Cardiac muscle cell (in vitro differentiated cells and primary cell): ENCODE measurements at regions not wholly inside any gene's neighbourhood (a gene's known extent, or its start where the extent isn't known, plus 50 kb on each side); places are given as distances from the start of the nearest gene placed in this dataset.

Source experiments
- DNase-seq, 2 donors: peaks; one replicate each; pipeline versions ENCODE4 v3.0.0 to v3.0.0-alpha.2; 2010 to 2017; ENCODE audit warnings: low read depth in 1 of 2, low spot score in 1 of 2
- H3K27ac ChIP-seq: fragments of 200-600 bp; sonication (generic); 2 replicates; pipeline ENCODE4 v1.5.1; 2016
- H3K27me3 ChIP-seq: fragments of 200-600 bp; sonication (generic); 2 replicates; pipeline ENCODE4 v1.6.0; 2016; ENCODE audit warnings: control low read depth
- H3K36me3 ChIP-seq: fragments of 200-600 bp; sonication (generic); 2 replicates; pipeline ENCODE4 v1.5.1; 2016; ENCODE audit warnings: control low read depth
- H3K4me1 ChIP-seq: fragments of 200-600 bp; sonication (generic); 2 replicates; pipeline ENCODE4 v1.8.1; 2017; ENCODE audit warnings: low read depth, mild to moderate bottlenecking, mixed run types
- H3K4me3 ChIP-seq: fragments of 200-600 bp; sonication (generic); 2 replicates; pipeline ENCODE4 v1.5.1; 2016; ENCODE audit warnings: mild to moderate bottlenecking
- H3K9me3 ChIP-seq: fragments of 200-600 bp; sonication (generic); 2 replicates; pipeline ENCODE4 v1.5.1; 2017; ENCODE audit warnings: low read depth, mild to moderate bottlenecking, control low read depth
- CTCF ChIP-seq: IDR thresholded peaks from 2 replicates; pipeline ENCODE4 v1.5.1; 2012; ENCODE audit warnings: low read depth, mild to moderate bottlenecking, low read length

- H3K27ac ChIP-seq: no peak overlapping the region
- H3K27me3 ChIP-seq: no peaks in the 10 kb centered on the region
- no peaks in the 10 kb centered on the region for H3K4me1 ChIP-seq
- H3K36me3 ChIP-seq: no peaks in the 10 kb centered on the region
- H3K4me3 ChIP-seq: no peak overlapping the region
- no peak for DNase-seq
- H3K9me3 ChIP-seq: no peaks in the 10 kb centered on the region
- no peak for TF ChIP-seq CTCF
Observed at GRCh38 chrX:46072791-46073190, 472.4 kb downstream of the ZNF674 start.

GRCh38 chrX:46072372-46072771 lies 472.8 kb downstream of the ZNF674 start:
- no peaks in the 10 kb centered on the region for H3K4me1 ChIP-seq
- TF ChIP-seq CTCF: no peak
- no peaks in the 10 kb centered on the region for H3K36me3 ChIP-seq
- H3K9me3 ChIP-seq: no peaks in the 10 kb centered on the region
- H3K4me3 ChIP-seq: no peak overlapping the region
- no peak overlapping the region for H3K27ac ChIP-seq
- no peak for DNase-seq
- H3K27me3 ChIP-seq: no peaks in the 10 kb centered on the region

GRCh38 chrX:46070421-46070820 lies 474.8 kb downstream of the ZNF674 start:
- Histone ChIP-seq H3K27ac (no peak overlapping the region), H3K36me3 (no peaks in the 10 kb centered on the region), H3K9me3 (no peaks in the 10 kb centered on the region), H3K27me3 (no peaks in the 10 kb centered on the region), H3K4me1 (no peaks in the 10 kb centered on the region), H3K4me3 (no peak overlapping the region)
- TF ChIP-seq CTCF: no peak
- no peak for DNase-seq

- H3K27ac ChIP-seq: no peak overlapping the region
- no peaks in the 10 kb centered on the region for H3K9me3 ChIP-seq
- no peak for TF ChIP-seq CTCF
- no peak for DNase-seq
- no peaks in the 10 kb centered on the region for H3K27me3 ChIP-seq
- H3K4me1 ChIP-seq: no peaks in the 10 kb centered on the region
- no peak overlapping the region for H3K4me3 ChIP-seq
- no peaks in the 10 kb centered on the region for H3K36me3 ChIP-seq
Observed at GRCh38 chrX:46059316-46059715, 485.9 kb downstream of the ZNF674 start.

- Histone ChIP-seq H3K9me3 (no peaks in the 10 kb centered on the region), H3K27ac (no peak overlapping the region), H3K36me3 (no peaks in the 10 kb centered on the region), H3K4me1 (no peaks in the 10 kb centered on the region), H3K27me3 (no peaks in the 10 kb centered on the region), H3K4me3 (no peak overlapping the region)
- no peak for TF ChIP-seq CTCF
- DNase-seq: peak in 1 of 2 donors; percentile 5
Observed at GRCh38 chrX:46044486-46044885, 500.7 kb downstream of the ZNF674 start.

- Histone ChIP-seq H3K36me3 (no peaks in the 10 kb centered on the region), H3K4me3 (no peak overlapping the region), H3K4me1 (no peaks in the 10 kb centered on the region), H3K27ac (no peak overlapping the region), H3K9me3 (no peaks in the 10 kb centered on the region), H3K27me3 (no peaks in the 10 kb centered on the region)
- TF ChIP-seq CTCF: no peak
- no peak for DNase-seq
Observed at GRCh38 chrX:46040001-46040400, 505.2 kb downstream of the ZNF674 start.
